Chondrocyte (in vitro differentiated cells): ENCODE measurements at regions not wholly inside any gene's neighbourhood (a gene's known extent, or its start where the extent isn't known, plus 50 kb on each side); places are given as distances from the start of the nearest gene placed in this dataset.

Experiments
- DNase-seq: peaks from one replicate; pipeline ENCODE4 v3.0.0; 2021; ENCODE audit warnings: mixed read lengths, low spot score
- H3K27ac Mint-ChIP-seq: one replicate; pipeline ENCODE4 v1.8.0; 2021; ENCODE audit warnings: mild to moderate bottlenecking, moderate library complexity, mixed read lengths; ENCODE audit not compliant: unreplicated experiment
- H3K27me3 Mint-ChIP-seq: 2 replicates; pipeline ENCODE4 v1.8.0; 2021; ENCODE audit warnings: low read depth, mixed read lengths
- H3K36me3 Mint-ChIP-seq: 2 replicates; pipeline ENCODE4 v1.8.0; 2021; ENCODE audit warnings: low read depth, mixed read lengths
- H3K4me1 Mint-ChIP-seq: 2 replicates; pipeline ENCODE4 v1.8.0; 2021; ENCODE audit warnings: low read depth, mild to moderate bottlenecking, mixed read lengths
- H3K4me3 Mint-ChIP-seq: one replicate; pipeline ENCODE4 v1.8.0; 2021; ENCODE audit warnings: mild to moderate bottlenecking, moderate library complexity, mixed read lengths; ENCODE audit not compliant: unreplicated experiment
- H3K9me3 Mint-ChIP-seq: 2 replicates; pipeline ENCODE4 v1.8.0; 2021; ENCODE audit warnings: low read depth, mixed read lengths
- CTCF ChIP-seq: fragments of 200-600 bp; sonication (generic); IDR thresholded peaks from 2 replicates; pipeline ENCODE4 v1.5.0; 2021; ENCODE audit warnings: antibody characterized with exemption, mild to moderate bottlenecking, moderate library complexity

GRCh38 chr10:131586958-131587357 is 275.4 kb upstream of the TCERG1L start:
- no peaks in the 10 kb centered on the region for H3K4me1 Mint-ChIP-seq
- TF ChIP-seq CTCF: no peak
- H3K27me3 Mint-ChIP-seq: no peaks in the 10 kb centered on the region
- H3K36me3 Mint-ChIP-seq: no peaks in the 10 kb centered on the region
- no peak overlapping the region for H3K4me3 Mint-ChIP-seq
- H3K9me3 Mint-ChIP-seq: peaks cover 21% of the 10 kb centered on the region
- H3K27ac Mint-ChIP-seq: no peak overlapping the region
- no peak for DNase-seq

- Mint-ChIP-seq H3K36me3 (no peaks in the 10 kb centered on the region), H3K27me3 (no peaks in the 10 kb centered on the region), H3K9me3 (peaks cover 21% of the 10 kb centered on the region), H3K4me3 (no peak overlapping the region), H3K27ac (no peak overlapping the region), H3K4me1 (no peaks in the 10 kb centered on the region)
- TF ChIP-seq CTCF: no peak
- no peak for DNase-seq
Measured at GRCh38 chr10:131587976-131588680, 276.6 kb upstream of the TCERG1L start.

- no peak for DNase-seq
- H3K27me3 Mint-ChIP-seq: no peaks in the 10 kb centered on the region
- no peaks in the 10 kb centered on the region for H3K4me1 Mint-ChIP-seq
- no peak overlapping the region for H3K4me3 Mint-ChIP-seq
- no peak for TF ChIP-seq CTCF
- no peaks in the 10 kb centered on the region for H3K36me3 Mint-ChIP-seq
- no peak overlapping the region for H3K27ac Mint-ChIP-seq
- peaks cover 21% of the 10 kb centered on the region for H3K9me3 Mint-ChIP-seq
Measured at GRCh38 chr10:131588704-131589220, 277.2 kb upstream of the TCERG1L start.

- DNase-seq: no peak
- Mint-ChIP-seq H3K4me3 (no peak overlapping the region), H3K27ac (no peak overlapping the region), H3K27me3 (no peaks in the 10 kb centered on the region), H3K4me1 (no peaks in the 10 kb centered on the region), H3K36me3 (no peaks in the 10 kb centered on the region), H3K9me3 (peaks cover 19% of the 10 kb centered on the region)
- TF ChIP-seq CTCF: no peak
Measured at GRCh38 chr10:131590567-131590966, 279.0 kb upstream of the TCERG1L start.

GRCh38 chr10:131591936-131592335 is 280.4 kb upstream of the TCERG1L start:
- Mint-ChIP-seq H3K4me3 (no peak overlapping the region), H3K9me3 (peaks cover 6% of the 10 kb centered on the region), H3K36me3 (no peaks in the 10 kb centered on the region), H3K4me1 (no peaks in the 10 kb centered on the region), H3K27me3 (no peaks in the 10 kb centered on the region), H3K27ac (no peak overlapping the region)
- DNase-seq: no peak
- no peak for TF ChIP-seq CTCF
